HG03439 (cell line): ENCODE measurements at regions not wholly inside any gene's neighbourhood (a gene's known extent, or its start where the extent isn't known, plus 50 kb on each side); places are given as distances from the start of the nearest gene placed in this dataset.

Source experiments
- ATAC-seq: cut with Tn5 transposase; IDR thresholded peaks from one replicate; pipeline ENCODE4 v1.9.1; 2021; ENCODE audit warnings: mild to moderate bottlenecking, moderate library complexity; ENCODE audit not compliant: unreplicated experiment

DNA sequence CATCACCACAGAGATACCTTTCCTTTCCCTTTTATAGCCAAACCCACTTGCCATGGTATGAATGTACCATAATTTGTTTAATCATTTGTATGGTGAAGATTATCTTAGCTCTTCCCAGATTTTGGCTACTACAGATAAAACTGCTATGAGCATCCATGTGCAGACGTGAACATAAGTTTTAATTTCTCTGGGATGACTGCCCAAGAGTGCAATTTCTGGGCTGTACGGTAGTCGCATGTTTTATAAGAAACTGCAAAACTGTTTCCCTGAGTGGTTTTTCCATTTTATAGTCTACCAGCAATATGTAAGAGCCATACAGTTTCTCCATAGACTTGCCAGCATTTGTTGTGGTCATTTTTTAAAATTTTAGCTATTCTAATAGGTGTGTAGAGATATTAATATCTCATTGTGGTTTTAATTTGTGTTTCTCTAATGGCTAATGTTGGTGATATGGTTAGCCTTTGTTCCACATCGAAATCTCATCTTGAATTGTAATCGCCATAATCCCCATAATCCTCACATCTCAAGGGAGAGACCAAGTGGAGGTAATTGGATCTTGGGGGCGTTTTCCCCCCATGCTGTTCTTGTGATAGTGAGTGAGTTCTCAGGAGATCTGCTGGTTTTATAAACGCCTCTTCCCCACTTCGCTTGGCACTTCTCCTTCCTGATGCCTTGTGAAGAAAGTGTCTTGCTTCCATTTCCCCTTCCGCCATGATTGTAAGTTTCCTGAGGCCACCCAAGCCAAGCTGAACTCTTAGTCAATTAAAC is 628.5 kb upstream of the KLHL29 start:
- ATAC-seq = no peak

DNA sequence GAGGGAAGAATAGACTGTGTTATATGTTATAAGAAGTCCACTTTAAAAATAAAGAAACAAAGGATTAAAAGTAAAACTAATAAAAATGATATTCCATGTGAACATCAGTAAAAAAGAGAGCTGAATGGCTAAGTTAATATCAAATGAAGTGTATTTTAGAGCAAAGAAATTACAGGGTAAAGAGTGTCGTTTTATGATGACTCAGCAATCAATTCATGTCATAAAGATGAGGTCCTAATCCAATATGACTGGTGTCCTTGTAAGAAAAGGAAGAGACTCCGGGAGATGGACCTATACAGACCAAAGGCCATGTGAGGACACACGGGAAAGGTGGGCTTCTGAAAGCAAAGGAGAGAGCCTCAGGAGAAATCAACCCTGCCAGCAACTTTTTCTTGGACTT is 615.5 kb upstream of the KLHL29 start:
- no peak for ATAC-seq

DNA sequence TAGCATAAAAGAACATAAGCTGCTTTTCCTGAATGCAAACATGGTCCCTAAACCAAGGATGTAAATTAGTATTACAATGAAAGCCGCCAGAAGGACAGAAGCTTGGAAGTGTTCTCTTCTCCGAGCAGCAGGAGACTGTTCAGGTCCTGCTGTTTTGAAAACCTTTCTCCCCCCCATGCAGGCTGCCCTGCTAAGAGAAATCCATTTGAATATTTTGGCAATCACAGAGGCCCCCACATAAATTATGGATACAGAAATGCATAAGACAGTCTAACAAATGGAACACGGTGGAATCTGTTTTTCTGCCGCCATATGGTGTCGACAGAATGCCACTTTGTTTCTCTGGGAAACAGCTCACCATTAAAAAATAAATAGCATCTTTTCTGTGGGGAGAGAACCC is 600.4 kb upstream of the KLHL29 start:
- no peak for ATAC-seq

DNA sequence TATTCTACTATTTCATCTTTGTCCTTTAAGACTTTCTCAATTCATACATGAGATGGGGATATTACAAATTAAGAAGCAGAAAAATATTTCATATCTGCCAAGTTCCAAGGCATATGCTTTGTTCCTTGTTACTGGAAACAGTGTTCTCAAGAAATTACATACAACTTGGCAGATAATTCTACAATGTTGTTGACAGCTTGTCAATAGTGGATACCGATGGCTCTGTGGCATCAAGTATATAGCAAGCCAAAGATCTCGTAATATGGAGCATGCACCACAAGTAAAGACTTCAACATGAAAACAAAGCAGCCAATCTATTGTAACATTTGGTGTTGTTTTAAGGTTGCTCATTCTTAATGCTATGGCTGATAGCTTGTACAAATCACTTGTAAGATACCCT is 598.2 kb upstream of the KLHL29 start:
- ATAC-seq = no peak

DNA sequence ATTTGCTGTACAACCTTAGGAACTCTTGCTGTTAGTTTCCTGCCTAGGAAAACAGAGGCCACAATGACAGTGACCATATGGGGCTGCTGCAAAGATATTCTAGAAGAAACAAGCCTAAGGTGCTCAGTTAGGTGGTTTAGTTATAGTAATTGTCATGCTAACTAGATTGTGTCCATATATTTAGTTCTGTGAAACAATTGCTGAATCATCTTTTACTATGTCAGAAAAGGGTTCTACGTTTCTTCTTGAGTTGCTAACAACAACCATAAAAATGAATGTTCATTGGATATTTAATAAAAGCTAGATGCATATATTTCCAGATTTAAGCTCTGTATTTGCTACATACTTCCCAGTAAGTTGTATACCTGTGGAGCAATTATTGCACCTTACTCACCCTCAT is 597.2 kb upstream of the KLHL29 start:
- no peak for ATAC-seq

DNA sequence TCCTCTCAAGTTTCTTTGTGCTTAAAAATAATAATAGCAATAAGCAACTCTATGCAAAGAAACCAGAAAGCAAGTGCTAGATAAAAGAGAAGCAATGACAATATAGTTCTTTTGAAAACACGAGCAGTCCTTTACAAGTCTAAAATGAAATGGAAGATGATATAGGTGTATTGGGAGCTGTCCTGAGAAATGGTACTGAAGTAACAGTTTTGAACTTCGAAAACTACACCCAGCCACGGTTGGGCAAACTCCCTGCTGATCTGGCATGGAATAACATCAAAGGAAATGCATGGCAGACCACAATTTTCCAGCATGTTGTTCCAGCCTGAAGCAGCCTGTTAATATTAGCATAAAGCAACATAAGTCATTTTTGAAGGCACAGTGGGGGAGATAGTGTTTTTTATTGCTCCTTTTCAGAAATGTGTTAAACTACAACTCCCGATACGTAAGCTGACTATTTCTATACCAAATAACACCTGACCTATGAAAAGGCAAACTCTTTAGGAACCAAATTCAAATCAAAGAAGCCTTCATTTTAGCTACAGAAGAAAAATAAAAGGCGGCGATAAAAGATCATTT is 596.1 kb upstream of the KLHL29 start:
- no peak for ATAC-seq

DNA sequence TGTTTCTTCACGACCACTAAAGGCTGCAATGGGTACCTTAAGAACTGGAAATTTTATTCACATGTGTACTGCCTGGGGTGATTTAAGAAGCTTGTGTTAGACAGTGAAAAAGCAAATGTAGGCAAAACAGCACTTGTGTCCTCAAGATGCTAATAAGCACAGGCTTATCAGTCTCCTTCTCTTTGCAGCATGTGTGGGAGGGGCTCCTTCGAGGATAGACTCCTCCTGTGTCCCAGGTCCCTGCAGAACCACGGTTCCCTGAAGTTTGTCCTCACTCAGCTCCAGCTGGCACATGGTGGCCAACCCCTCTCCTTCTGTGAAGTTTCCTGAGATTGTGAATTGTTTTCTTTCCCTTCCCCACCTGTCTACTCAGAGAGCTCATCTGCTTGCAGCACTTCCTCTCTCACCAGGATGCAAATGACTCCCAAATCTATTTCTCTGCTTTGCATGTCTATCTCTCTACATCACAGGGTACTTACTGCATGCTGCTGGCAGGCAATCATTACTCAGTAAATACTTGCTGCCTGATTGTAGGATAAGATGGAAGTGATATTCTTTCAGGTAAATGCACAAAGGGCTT is 589.6 kb upstream of the KLHL29 start:
- no peak for ATAC-seq

DNA sequence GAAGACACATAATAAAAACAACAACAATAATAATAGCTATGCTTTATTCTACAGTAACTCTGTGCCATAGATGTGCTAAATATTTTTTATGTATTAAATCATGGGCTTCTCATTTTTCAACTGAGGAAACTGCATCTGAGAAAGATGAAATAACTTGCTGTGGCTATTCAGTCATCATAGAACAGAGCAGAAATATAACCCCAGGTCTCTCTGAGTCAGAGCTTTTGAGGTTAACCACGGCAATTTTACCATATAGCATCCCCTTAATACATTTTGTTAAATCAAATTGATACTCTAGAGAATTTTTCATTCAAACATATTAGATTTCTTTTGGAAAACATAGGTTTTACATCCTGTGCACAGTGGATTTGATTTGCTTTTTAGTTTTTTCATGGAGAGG is 586.6 kb upstream of the KLHL29 start:
- no peak for ATAC-seq

DNA sequence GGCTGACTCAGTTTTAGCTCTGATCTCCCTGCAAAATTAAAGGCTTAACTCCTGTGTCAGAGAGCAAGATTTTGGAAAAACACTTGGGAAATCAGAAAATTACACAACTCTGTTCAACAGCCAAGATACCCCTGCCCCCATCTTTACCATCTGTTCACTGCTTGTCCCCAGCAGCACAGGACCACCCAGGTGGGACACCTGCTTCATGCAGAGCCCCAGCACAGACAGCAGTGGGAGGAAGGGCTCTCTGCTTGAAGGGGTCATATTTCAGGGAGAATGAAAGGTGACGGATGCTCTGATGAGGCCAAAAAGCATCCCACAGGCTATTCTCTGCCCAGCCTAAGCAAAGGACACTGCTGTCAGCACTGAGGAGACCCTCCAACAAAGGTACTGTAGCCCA is 584.6 kb upstream of the KLHL29 start:
- no peak for ATAC-seq

DNA sequence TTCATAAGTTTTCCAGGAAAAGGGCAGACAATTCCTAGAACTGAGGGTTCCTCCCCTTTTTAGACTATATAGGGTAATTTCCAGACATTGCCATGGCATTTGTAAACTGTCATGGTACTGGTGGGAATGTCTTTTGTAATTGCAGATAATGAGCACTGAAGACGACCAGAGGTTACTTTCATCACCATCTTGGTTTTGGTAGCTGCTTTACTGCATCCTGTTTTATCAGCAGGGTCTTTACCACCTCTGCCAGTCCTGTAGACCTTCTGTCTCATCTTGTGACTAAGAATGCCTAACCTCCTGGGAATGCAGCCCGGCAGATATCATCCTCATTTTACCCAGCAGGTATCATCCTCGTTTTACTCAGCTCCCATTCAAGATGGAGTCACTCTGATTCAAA is 583.9 kb upstream of the KLHL29 start:
- no peak for ATAC-seq

DNA sequence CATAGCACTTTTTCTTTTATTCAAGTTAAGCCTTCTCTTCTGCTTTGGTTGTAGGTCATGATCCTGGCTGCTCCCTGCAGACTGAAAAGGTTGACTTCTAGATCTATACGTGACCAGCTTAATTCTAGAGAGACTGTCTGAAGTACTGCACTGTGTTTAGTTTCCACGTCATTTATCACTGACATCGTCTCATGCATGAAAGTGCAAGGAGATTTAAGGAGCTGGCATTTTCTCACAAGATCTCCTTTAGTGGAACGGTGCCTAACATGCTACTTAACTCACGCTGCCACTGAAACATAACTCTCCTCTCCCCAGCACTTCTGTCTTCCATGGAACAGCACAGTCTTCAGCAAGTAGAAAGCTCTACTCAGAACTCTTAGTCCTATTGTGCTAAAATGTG is 583.0 kb upstream of the KLHL29 start:
- ATAC-seq = no peak

DNA sequence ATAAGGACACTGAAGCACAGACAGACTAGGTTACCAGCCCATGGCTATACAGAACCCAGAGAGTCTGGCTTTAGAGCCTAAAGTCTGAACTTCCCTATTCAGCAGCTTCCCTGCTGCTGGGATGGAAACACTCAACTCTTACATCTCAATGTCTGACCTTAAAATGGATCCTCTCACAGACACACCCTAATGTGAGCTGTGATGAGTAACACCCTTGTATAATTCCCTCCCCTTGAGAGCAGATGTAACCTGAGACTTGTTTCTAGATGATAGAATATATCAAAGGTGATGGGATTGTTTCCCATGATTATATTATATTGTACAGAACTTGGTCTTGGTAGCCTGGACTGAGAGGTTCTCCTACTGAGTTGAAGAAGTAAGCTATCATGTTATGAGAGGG is 577.1 kb upstream of the KLHL29 start:
- no peak for ATAC-seq

DNA sequence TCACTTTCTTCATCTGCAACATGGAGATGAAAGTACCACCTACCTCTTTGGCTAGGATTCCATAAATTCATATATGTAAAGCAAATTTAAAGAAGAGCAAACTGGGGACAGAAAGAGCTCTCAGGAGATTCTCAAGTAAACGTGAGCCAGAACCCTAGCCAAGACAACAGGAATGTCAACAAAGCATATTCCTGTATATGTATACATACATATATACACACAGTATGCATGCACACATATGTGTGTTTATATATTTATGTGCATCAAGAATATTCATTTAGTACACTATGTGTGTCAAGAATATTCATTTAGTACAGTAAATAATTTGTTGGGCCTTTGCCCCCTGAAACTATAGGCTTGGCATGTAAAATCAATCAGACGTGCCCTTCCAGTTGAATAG is 574.4 kb upstream of the KLHL29 start:
- ATAC-seq = no peak

DNA sequence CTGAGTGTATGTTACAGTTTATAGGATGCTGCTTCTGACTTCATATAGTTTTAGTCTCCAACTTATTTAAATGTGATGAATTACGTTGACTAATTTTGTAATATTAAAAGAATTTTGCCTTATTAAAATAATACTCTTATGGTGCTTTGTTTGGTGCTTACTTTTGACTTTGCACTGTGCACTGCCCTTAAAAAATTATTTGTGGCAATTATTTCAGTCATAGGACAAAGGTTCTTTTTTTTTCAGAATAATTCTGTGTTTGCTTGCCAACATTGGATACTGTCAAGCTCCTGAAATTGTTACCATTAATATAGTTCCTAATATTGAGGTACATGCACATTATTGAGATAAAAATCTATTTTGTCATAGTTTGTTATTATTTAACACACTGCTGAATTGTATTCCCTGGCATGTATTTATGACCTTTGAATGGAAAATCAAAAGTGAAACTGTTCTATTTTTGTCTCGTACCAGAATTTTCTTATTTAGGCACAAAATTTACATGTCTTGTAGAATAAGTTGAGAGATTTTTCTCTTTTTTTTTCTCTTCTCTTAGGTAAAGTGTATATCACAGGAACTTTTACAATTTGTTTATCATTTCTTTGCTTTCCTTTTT is 572.8 kb upstream of the KLHL29 start:
- ATAC-seq = no peak

DNA sequence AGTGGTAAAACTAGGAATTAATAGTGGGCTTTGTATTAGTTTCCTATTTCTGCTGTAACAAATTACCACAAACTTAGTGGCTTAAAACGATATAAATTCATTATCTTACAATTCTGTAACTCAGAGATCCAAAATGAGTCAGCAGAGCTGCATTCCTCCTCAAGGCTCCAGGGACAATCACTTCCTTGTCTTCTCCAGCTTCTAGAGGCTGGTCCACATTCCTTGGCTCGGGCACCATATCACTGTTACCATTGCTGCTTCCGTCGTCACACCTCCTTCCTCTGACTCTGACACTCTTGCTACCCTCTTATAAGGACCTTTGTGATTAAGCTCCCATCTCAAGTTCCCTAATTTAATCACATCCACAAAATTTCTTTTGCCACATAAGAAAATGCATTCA is 567.8 kb upstream of the KLHL29 start:
- ATAC-seq = no peak

DNA sequence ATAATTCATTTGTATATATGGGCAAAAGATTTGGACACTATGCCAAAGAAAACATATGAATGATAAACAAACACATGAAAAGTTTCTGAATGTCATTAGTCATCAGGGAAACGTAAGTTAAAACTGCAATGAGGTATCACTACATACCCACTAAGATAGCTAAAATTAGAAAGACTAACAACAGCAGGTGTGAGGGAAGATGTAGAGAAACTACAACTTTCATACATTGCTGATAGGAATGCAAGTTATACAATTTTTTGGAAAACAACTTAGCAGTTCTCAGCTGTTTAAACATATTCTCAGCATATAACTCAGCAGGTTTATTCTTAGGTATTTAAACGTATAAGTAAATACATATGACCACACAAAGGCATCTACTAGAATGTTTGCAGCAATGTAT is 563.5 kb upstream of the KLHL29 start:
- no peak for ATAC-seq

DNA sequence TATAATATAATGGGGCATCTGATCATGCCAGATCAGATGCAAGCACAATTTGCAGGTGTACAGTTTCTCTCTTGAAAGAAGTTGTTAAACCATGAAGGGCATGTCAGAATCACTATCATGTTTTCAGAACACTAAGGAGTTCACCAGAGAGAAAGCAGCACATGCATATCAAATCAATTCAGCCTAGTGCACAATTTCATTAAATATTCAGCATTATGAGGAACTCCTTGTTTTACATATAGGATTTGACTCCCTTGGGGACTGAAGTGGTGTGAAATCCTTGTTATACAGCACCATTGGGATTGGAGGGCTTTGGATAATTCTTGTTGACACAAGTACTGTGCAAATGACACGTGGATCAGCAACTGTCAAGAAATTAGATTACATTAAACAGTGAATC is 562.1 kb upstream of the KLHL29 start:
- no peak for ATAC-seq

DNA sequence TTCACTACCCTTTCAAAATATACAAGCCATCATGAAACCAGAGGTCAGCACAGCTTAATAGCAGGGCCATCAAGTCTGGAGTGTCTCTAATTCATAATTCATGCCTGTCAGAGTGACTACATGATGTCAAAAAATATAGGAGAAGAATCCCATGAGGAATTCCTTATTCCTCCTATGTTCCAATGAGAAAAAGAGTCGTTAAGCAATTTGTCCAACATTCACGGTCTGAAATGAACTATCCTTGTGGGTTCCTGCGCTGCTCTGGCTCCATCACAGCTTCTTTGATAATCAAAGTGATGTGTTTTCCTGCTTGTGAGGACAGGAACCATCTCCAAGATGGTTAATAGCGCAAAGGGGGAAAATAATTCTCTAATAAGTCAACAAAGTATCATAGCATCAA is 560.4 kb upstream of the KLHL29 start:
- ATAC-seq = no peak

DNA sequence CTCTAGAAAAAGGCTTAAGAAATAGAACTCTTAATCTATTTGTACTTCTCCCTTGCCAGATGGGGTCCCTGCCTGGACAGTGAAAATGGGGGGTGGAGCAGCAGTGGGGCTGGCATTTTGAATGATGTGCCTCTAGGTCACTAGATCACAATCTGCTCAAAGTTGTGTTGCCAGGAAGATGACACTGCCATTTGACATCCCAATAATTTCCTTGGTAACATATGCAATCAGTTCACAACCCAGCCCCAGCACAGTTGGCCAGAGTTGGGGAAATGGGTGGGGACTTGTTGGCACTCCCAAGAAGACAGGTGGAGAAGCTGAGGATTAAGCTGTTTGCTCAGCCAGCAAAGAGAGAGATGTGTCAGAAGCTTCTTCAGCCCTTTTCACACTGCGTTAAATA is 558.3 kb upstream of the KLHL29 start:
- ATAC-seq = no peak

DNA sequence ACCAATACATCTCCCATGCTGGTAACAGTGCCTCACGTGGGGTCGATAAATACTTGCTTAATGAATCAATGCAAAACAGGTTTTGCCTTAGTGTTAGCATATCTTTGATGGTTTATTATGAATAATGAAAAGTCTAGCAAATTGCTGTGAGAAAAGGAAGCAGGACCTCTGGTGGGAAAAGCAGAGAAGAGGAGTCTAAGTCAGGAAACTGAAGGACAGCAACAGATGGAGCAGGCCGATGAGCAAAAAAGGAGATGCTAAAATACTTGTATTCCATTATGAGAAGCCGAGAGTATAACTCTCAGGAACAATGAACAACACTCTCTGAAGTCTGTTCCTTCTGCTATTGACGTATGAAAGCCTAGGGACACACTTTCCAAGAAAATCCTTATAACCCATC is 555.2 kb upstream of the KLHL29 start:
- ATAC-seq = no peak

DNA sequence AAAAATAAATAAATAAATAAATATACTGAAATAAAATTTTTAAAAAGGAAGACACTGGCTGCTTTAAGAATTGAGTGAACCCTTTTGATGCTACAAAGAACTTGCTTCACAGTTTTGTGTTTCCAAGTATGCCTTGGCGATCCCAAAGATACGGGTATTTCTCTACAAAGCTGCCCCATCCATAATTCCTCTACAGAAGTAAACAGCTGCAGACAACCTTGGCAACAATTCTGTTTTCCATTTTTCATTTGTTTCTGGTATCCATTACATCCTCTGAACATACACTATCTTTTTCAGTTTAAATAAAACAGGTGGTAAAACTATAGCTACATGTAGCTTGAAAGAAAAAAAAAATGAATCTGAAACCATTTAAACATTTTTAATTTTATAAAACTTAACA is 552.8 kb upstream of the KLHL29 start:
- no peak for ATAC-seq

DNA sequence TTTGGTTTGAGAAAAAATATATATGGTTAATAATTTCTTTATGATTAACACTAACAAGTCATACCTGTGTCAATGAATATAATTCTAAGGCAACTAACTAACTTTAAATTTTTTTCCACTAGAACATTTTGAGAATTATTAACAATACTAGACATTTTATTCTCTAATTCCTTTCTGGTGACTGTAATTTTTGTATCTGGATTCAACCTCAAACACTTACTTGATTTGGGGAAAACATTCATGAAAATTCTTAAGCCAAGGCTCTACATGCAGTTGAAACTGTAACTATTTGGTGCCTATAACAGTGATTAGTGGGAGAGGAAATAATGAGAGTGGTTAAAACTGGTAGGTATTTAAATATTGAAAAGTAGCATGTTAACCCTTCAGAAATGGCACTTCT is 546.5 kb upstream of the KLHL29 start:
- ATAC-seq = no peak
